Right kidney (tissue), 1 donor: ENCODE measurements at regions not wholly inside any gene's neighbourhood (a gene's known extent, or its start where the extent isn't known, plus 50 kb on each side); places are given as distances from the start of the nearest gene placed in this dataset.
"Not testable (repeated sequence)": the region's sequence is repeated elsewhere in the genome, so short reads cannot be mapped to it uniquely, and the experiment has no call there.

Source experiments
- DNase-seq: peaks from one replicate; pipeline ENCODE4 v3.0.0-alpha.2; 2016

DNA sequence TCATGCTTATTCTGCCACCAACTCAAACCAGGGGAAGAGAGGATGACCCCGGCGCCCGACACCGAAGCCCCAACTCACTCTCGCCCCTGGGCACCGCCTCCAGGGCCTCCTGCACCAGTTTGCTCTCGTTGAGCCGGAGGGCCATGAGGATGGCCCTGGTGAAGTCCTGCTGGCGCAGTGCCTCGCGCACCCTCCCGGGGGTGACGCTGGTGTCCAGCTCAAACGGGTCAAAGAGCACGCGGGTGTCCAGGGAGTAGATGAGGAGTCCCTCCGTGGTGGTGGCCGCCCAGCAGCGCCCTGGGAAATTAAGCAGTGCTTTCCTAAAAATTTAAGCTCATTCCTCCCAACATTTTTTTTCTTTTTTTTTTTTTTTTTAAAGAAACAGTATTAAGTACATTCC, 5387.6 kb upstream of the TPTE start:
- DNase-seq: not testable (repeated sequence)

DNA sequence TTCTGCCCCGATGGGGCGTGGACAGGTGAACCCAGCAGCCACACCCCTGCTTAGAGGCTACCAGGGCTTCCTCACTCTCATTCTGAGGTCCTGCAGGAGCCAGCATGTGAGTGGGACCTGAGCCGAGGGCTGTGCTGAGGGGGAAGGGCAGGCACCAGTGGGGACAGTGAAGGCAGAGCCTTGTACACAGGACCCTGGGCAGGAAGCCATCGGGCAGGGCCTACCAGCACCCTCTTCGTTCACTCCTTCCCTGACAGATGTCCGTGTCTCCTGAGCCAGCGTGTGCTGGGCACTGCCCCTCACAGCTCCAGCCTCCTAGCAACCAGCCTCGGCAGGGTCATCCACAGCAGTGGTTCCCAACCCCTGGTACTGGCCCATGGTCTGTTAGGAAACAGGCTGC, 5385.0 kb upstream of the TPTE start:
- not testable (repeated sequence) for DNase-seq

- DNase-seq: not testable (repeated sequence)
Observed at GRCh38 chr21:5137006-5137405, 5384.4 kb upstream of the TPTE start.

GRCh38 chr21:5138687-5139086, 5382.7 kb upstream of the TPTE start:
- not testable (repeated sequence) for DNase-seq

DNA sequence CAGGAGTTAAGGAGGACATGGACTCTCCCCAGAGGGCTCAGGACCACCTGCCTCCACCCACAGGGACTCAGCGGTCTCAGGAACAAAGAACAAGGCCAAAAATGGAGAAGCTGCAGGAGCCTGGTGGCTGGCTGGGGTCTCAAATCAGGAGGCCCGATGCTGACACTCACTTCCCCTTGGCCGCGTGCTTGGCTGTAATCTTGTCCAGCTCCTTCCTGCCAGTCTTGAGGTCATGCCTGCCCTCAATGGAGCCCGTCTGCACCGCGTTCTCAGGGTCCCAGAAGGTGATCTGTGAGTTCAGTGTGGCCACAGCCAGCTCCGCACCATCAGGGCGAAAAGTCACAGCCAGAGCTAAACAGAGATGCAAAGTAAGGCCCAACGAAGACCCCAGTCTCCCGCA, 5381.9 kb upstream of the TPTE start:
- DNase-seq: not testable (repeated sequence)

DNA sequence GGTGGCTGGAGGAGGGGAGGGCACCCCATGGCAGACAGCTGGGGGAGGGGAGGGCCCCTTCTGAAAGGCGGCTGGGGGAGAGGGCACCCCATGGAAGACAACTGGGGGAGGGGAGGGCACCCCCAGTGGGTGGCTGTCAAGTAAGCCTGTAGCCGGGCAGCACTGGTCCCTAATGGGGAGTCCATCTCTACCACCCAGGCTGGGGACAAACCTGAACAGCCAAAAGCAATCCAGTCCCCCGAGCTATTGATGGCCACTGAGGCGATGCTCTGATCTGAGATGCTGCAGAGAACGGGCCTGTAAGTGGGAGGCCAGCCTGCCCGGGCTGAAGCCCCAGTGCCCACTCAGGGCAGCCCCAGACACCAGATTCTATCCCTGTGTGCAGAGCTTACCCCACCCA, 5378.4 kb upstream of the TPTE start:
- DNase-seq: not testable (repeated sequence)

DNA sequence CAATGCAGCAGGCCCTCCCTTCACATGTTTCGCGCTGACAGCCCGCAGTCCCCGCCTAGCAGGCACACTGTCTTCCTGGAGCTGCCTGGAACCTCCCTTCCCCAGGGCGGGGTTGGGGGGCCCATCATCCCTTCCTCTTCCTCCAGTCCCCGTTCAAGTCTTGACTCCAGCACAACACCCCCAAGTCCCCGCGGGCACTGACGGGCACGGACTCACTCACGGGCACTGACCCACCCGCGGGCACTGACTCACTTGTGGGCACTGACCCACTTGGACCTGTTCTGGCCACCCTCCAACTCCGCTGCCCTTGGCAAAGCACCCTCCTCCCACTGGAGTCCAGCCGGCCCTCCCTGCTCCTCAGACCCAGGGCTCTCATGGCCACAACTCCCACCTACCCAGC, 5376.7 kb upstream of the TPTE start:
- not testable (repeated sequence) for DNase-seq

GRCh38 chr21:5147685-5148084, 5373.7 kb upstream of the TPTE start:
- DNase-seq: not testable (repeated sequence)

- DNase-seq: not testable (repeated sequence)
Observed at GRCh38 chr21:5149222-5149621, 5372.2 kb upstream of the TPTE start.

DNA sequence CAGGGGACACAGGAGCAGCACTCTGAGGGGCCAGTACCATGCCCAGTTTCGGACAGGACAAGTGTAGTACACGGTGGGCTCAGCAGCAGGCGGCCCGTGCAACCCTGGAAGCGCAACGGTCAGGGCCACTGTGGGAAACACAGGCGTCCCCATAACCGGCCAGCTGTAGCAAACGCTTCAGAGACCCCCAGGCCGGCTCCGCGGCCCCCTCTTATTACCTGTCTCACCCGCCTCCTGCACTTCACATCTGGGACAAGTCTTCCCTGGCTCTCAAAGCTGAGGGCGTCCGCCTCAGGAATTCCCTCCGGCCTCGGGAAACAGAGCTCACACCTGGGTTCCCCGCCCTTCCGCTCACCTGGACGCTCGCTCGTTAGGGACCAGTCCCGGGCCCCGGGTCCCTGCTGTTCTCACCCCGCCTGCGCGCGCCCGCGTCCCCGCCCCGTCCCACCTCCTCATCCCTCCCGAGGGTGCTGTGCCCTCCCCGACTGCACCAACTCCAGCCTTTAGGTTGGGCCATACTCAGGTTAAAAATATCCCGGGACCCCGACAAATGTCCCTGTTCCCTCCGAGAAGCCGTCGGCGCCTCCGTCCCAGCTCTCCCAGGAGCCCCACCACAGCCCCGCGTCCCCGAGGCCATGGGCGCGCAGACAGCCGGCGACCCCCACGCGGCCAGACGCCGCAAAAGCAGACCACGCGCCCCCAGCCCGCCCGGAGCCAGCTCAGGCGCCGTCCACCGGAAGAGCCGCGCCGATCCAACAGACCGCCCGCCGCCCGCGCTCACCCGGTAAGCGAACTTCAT, 5367.3 kb upstream of the TPTE start:
- DNase-seq: not testable (repeated sequence)

DNA sequence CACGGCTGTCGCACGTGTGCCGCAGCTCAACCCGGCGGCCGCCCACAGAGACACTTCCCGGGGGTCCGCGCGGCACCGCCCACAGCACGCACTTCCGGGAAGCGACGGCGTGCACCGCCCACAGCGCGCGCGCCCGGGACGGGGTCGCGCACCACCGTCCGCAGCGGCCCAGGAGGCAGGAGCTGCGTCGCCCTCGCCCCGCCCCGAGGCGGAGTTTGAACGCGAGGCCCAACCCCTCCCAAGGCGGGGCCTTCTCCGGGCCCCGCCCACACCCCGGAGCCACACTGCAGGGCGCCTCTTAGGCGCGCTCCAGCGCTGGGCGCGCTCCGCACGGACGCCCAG, 5366.8 kb upstream of the TPTE start:
- DNase-seq: peak; percentile 77

- DNase-seq: not testable (repeated sequence)
Observed at GRCh38 chr21:5162693-5163574, 5358.4 kb upstream of the TPTE start.

- not testable (repeated sequence) for DNase-seq
Observed at GRCh38 chr21:5165829-5166228, 5355.6 kb upstream of the TPTE start.
